ENCODE measurements at regions not wholly inside any gene's neighbourhood (a gene's known extent, or its start where the extent isn't known, plus 50 kb on each side); places are given as distances from the start of the nearest gene placed in this dataset.

- DNase-seq = peak; percentile 56
These were observed 154.4 kb downstream of the PLPP3 start for GRCh38 chr1:56424744-56425493.

GRCh38 chr1:56423716-56424115 is 155.6 kb downstream of the PLPP3 start:
- no peak for DNase-seq
- in situ Hi-C loops (cut with HindIII; ENCODE audit: low pct_ligation_motif_present, low pct_unique_long_range_greater_than_20kb, low sequenced_read_pairs) = no loop called here

More at GRCh38 chr1:56424744-56425493, 154.4 kb downstream of the PLPP3 start:
- in situ Hi-C loops (cut with HindIII; ENCODE audit: low pct_ligation_motif_present, low pct_unique_long_range_greater_than_20kb, low sequenced_read_pairs) = no loop called here

GRCh38 chr1:56418151-56418631 is 161.2 kb downstream of the PLPP3 start:
- in situ Hi-C loops (cut with HindIII; ENCODE audit: low pct_ligation_motif_present, low pct_unique_long_range_greater_than_20kb, low sequenced_read_pairs) = no loop called here
- no peak for DNase-seq

- in situ Hi-C loops (cut with HindIII; ENCODE audit: low pct_ligation_motif_present, low pct_unique_long_range_greater_than_20kb, low sequenced_read_pairs) = no loop called here
- no peak for DNase-seq
These were observed 161.7 kb downstream of the PLPP3 start for GRCh38 chr1:56417646-56418045.

GRCh38 chr1:56416495-56416894 is 162.9 kb downstream of the PLPP3 start:
- no peak for DNase-seq
- in situ Hi-C loops (cut with HindIII; ENCODE audit: low pct_ligation_motif_present, low pct_unique_long_range_greater_than_20kb, low sequenced_read_pairs) = no loop called here

GRCh38 chr1:56415720-56416119 is 163.6 kb downstream of the PLPP3 start:
- DNase-seq = no peak
- in situ Hi-C loops (cut with HindIII; ENCODE audit: low pct_ligation_motif_present, low pct_unique_long_range_greater_than_20kb, low sequenced_read_pairs) = no loop called here

- in situ Hi-C loops (cut with HindIII; ENCODE audit: low pct_ligation_motif_present, low pct_unique_long_range_greater_than_20kb, low sequenced_read_pairs) = no loop called here
- no peak for DNase-seq
These were observed 164.1 kb downstream of the PLPP3 start for GRCh38 chr1:56415258-56415657.

GRCh38 chr1:56414728-56415224 is 164.6 kb downstream of the PLPP3 start:
- in situ Hi-C loops (cut with HindIII; ENCODE audit: low pct_ligation_motif_present, low pct_unique_long_range_greater_than_20kb, low sequenced_read_pairs) = no loop called here
- no peak for DNase-seq

GRCh38 chr1:56413671-56414199 is 165.6 kb downstream of the PLPP3 start:
- in situ Hi-C loops (cut with HindIII; ENCODE audit: low pct_ligation_motif_present, low pct_unique_long_range_greater_than_20kb, low sequenced_read_pairs) = no loop called here
- DNase-seq = no peak

- in situ Hi-C loops (cut with HindIII; ENCODE audit: low pct_ligation_motif_present, low pct_unique_long_range_greater_than_20kb, low sequenced_read_pairs) = no loop called here
- no peak for DNase-seq
These were observed 167.7 kb downstream of the PLPP3 start for GRCh38 chr1:56411484-56412180.

GRCh38 chr1:56411021-56411420 is 168.3 kb downstream of the PLPP3 start:
- in situ Hi-C loops (cut with HindIII; ENCODE audit: low pct_ligation_motif_present, low pct_unique_long_range_greater_than_20kb, low sequenced_read_pairs) = no loop called here
- DNase-seq = no peak

GRCh38 chr1:56410405-56410804 is 169.0 kb downstream of the PLPP3 start:
- in situ Hi-C loops (cut with HindIII; ENCODE audit: low pct_ligation_motif_present, low pct_unique_long_range_greater_than_20kb, low sequenced_read_pairs) = no loop called here
- DNase-seq = no peak

- DNase-seq = peak; percentile 14
- in situ Hi-C loops (cut with HindIII; ENCODE audit: low pct_ligation_motif_present, low pct_unique_long_range_greater_than_20kb, low sequenced_read_pairs) = no loop called here
These were observed 170.2 kb downstream of the PLPP3 start for GRCh38 chr1:56409112-56409691.

GRCh38 chr1:56406821-56407220 is 172.5 kb downstream of the PLPP3 start:
- in situ Hi-C loops (cut with HindIII; ENCODE audit: low pct_ligation_motif_present, low pct_unique_long_range_greater_than_20kb, low sequenced_read_pairs) = no loop called here
- DNase-seq = no peak

- in situ Hi-C loops (cut with HindIII; ENCODE audit: low pct_ligation_motif_present, low pct_unique_long_range_greater_than_20kb, low sequenced_read_pairs) = no loop called here
- no peak for DNase-seq
These were observed 174.8 kb downstream of the PLPP3 start for GRCh38 chr1:56404561-56405030.

- in situ Hi-C loops (cut with HindIII; ENCODE audit: low pct_ligation_motif_present, low pct_unique_long_range_greater_than_20kb, low sequenced_read_pairs) = no loop called here
- DNase-seq = no peak
These were observed 175.3 kb downstream of the PLPP3 start for GRCh38 chr1:56404066-56404465.

- in situ Hi-C loops (cut with HindIII; ENCODE audit: low pct_ligation_motif_present, low pct_unique_long_range_greater_than_20kb, low sequenced_read_pairs) = no loop called here
- no peak for DNase-seq
These were observed 176.0 kb downstream of the PLPP3 start for GRCh38 chr1:56403321-56403720.

- in situ Hi-C loops (cut with HindIII; ENCODE audit: low pct_ligation_motif_present, low pct_unique_long_range_greater_than_20kb, low sequenced_read_pairs) = no loop called here
- no peak for DNase-seq
These were observed 178.2 kb downstream of the PLPP3 start for GRCh38 chr1:56401191-56401590.

- DNase-seq = no peak
- in situ Hi-C loops (cut with HindIII; ENCODE audit: low pct_ligation_motif_present, low pct_unique_long_range_greater_than_20kb, low sequenced_read_pairs) = no loop called here
These were observed 178.8 kb downstream of the PLPP3 start for GRCh38 chr1:56400526-56400925.

All from ACHN (cell line).